Panc1 (cell line): ENCODE measurements at regions not wholly inside any gene's neighbourhood (a gene's known extent, or its start where the extent isn't known, plus 50 kb on each side); places are given as distances from the start of the nearest gene placed in this dataset.

ENCODE experiments used
- ATAC-seq: fragments of 200-7000 bp; cut with Tn5 transposase; 2 replicates; pipeline ENCODE4 v1.9.1; 2020; ENCODE audit warnings: mild to moderate bottlenecking, moderate library complexity
- BruUV-seq: library from RNA; stranded (reverse); fragments of 400-500 nt; replicated peaks from 2 replicates; lab custom pipeline; 2021; lab: Mats Ljungman, UMichigan
- CTCF ChIA-PET: fragments of 300-600 bp; sonication (Branson Sonifier 250); formaldehyde crosslinking; loops from one replicate; lab custom pipeline; 2022; ENCODE audit warnings: antibody characterized with exemption; lab: Charles Lee
- POLR2A ChIA-PET: fragments of 300-600 bp; sonication (Branson Sonifier 250); formaldehyde crosslinking; loops from one replicate; lab custom pipeline; 2022; ENCODE audit warnings: antibody characterized with exemption; lab: Charles Lee
- DNase-seq: peaks from one replicate; pipeline ENCODE4 v3.0.0-alpha.2; 2010; ENCODE audit warnings: low read depth, low spot score
- H3K27ac ChIP-seq: 2 replicates; pipeline ENCODE4 v1.5.1; 2011; ENCODE audit warnings: mild to moderate bottlenecking, low read length, inconsistent platforms
- H3K27me3 ChIP-seq: fragments of 200-500 bp; sonication (Bioruptor generic); 2 replicates; pipeline ENCODE4 v1.6.0; 2014; ENCODE audit warnings: low read length, inconsistent platforms; ENCODE audit not compliant: control insufficient read depth, insufficient read depth
- H3K36me3 ChIP-seq: fragments of 200-500 bp; sonication (Bioruptor generic); 2 replicates; pipeline ENCODE4 v1.5.1; 2014; ENCODE audit warnings: inconsistent platforms, mild to moderate bottlenecking, low read length, moderate library complexity; ENCODE audit not compliant: control insufficient read depth, insufficient read depth
- H3K4me1 ChIP-seq: 2 replicates; pipeline ENCODE4 v1.5.1; 2011; ENCODE audit warnings: inconsistent platforms, mild to moderate bottlenecking, low read length, moderate library complexity; ENCODE audit not compliant: control insufficient read depth, insufficient read depth
- H3K4me3 ChIP-seq, 2 experiments: 2 replicates each; pipeline ENCODE4 v1.5.1; 2011 to 2012; ENCODE audit warnings: low read depth in 2 of 2, low read length in 2 of 2, mild to moderate bottlenecking in 2 of 2, inconsistent platforms in 1 of 2, moderate library complexity in 1 of 2
- H3K9me3 ChIP-seq: fragments of 200-500 bp; sonication (Bioruptor generic); 2 replicates; pipeline ENCODE4 v1.5.1; 2014; ENCODE audit warnings: low read depth, mild to moderate bottlenecking, inconsistent platforms, low read length, moderate library complexity; ENCODE audit not compliant: control insufficient read depth, insufficient read depth
- CTCF ChIP-seq: fragments of 450-650 bp; IDR thresholded peaks from 2 replicates; pipeline ENCODE4 v1.5.1; 2017; ENCODE audit warnings: mild to moderate bottlenecking
- POLR2AphosphoS5 ChIP-seq: IDR thresholded peaks from 2 replicates; pipeline ENCODE4 v1.6.1; 2012; ENCODE audit warnings: mild to moderate bottlenecking, low read depth, low read length, moderate library complexity
- REST ChIP-seq, 2 experiments: IDR thresholded peaks; 2 replicates each; pipeline ENCODE4 v1.6.1; 2011 to 2012; ENCODE audit warnings: low read depth in 2 of 2, control low read depth in 1 of 2, low read length in 1 of 2, mild to moderate bottlenecking in 1 of 2, moderate library complexity in 1 of 2; ENCODE audit not compliant: insufficient read depth in 1 of 2
- SIN3A ChIP-seq: IDR thresholded peaks from 2 replicates; pipeline ENCODE4 v1.6.1; 2012; ENCODE audit warnings: low read depth, mild to moderate bottlenecking, low read length, moderate library complexity, borderline replicate concordance; ENCODE audit not compliant: insufficient read depth
- TCF7L2 ChIP-seq: IDR thresholded peaks from 2 replicates; pipeline ENCODE4 v1.6.1; 2011; ENCODE audit warnings: mild to moderate bottlenecking, low read depth, low read length, inconsistent platforms
- in situ Hi-C: cut with HindIII; loops from 2 replicates; pipeline ENCODE4 v1.10.0; 2016; ENCODE audit warnings: low sequenced_read_pairs, low pct_unique_long_range_greater_than_20kb
- intact Hi-C: fragments of 100-400 bp; cut with micrococcal nuclease; formaldehyde crosslinking; loops from one replicate; pipeline ENCODE4 v1.10.0; 2022; ENCODE audit not compliant: unreplicated experiment

- POLR2A ChIA-PET: no interaction called here
- CTCF ChIA-PET: interaction anchor here (0.8 kb wide), 1 partner anchor 296 kb away, joined by 4 read pairs; no protein-coding TSS in a partner anchor
Measured at GRCh38 chr13:39910833-39911232, 255.4 kb downstream of the COG6 start.

GRCh38 chr13:39913339-39913738, 257.9 kb downstream of the COG6 start:
- ChIA-PET POLR2A (no interaction called here), CTCF (no interaction called here)
- no peak overlapping the region for H3K4me3 ChIP-seq
- no peaks in the 10 kb centered on the region for H3K9me3 ChIP-seq
- TF ChIP-seq POLR2AphosphoS5 (no peak), SIN3A (no peak), REST (IDR thresholded peaks at IDR 0.05; ENCODE audit: insufficient read depth in 1 of 2, low read depth in 2 of 2, low read length in 1 of 2) (no peak), CTCF (no peak), TCF7L2 (no peak)
- no peak overlapping the region for H3K27ac ChIP-seq
- no peaks in the 10 kb centered on the region for H3K4me1 ChIP-seq
- no peaks in the 10 kb centered on the region for H3K36me3 ChIP-seq
- in situ Hi-C loops (no loop called here), intact Hi-C loops (no loop called here)
- DNase-seq: no peak
- no TSS peak for BruUV-seq
- ATAC-seq: no peak
- no peaks in the 10 kb centered on the region for H3K27me3 ChIP-seq

More at GRCh38 chr13:39910833-39911232, 255.4 kb downstream of the COG6 start:
- no peaks in the 10 kb centered on the region for H3K9me3 ChIP-seq
- no peaks in the 10 kb centered on the region for H3K36me3 ChIP-seq
- no peak for ATAC-seq
- H3K4me1 ChIP-seq: no peaks in the 10 kb centered on the region
- no peak overlapping the region for H3K27ac ChIP-seq
- DNase-seq: no peak
- in situ Hi-C loops (no loop called here), intact Hi-C loops (no loop called here)
- no TSS peak for BruUV-seq
- no peak overlapping the region for H3K4me3 ChIP-seq
- no peak for TF ChIP-seq CTCF
- TF ChIP-seq TCF7L2: no peak
- TF ChIP-seq SIN3A: no peak
- TF ChIP-seq POLR2AphosphoS5: no peak
- no peak for TF ChIP-seq REST (IDR thresholded peaks at IDR 0.05; ENCODE audit: insufficient read depth in 1 of 2, low read depth in 2 of 2, low read length in 1 of 2)
- H3K27me3 ChIP-seq: no peaks in the 10 kb centered on the region
